GM23338 (cell line): ENCODE measurements at regions not wholly inside any gene's neighbourhood (a gene's known extent, or its start where the extent isn't known, plus 50 kb on each side); places are given as distances from the start of the nearest gene placed in this dataset.

Source experiments
- ATAC-seq: fragments of 200-7000 bp; cut with Tn5 transposase; 3 replicates; pipeline ENCODE4 v1.9.1; 2020
- DNase-seq: peaks from one replicate; pipeline ENCODE4 v3.0.0-alpha.2; 2015; ENCODE audit warnings: low spot score
- H2AFZ ChIP-seq: fragments of 200-600 bp; sonication (generic); 2 replicates; pipeline ENCODE4 v1.8.0; 2016; ENCODE audit warnings: antibody characterized with exemption, mild to moderate bottlenecking, moderate library complexity
- H3F3A ChIP-seq: fragments of 200-600 bp; sonication (generic); replicated peaks from 2 replicates; pipeline ENCODE4 v1.8.0; 2017; ENCODE audit warnings: antibody characterized with exemption, mixed run types, low read depth
- H3K27ac ChIP-seq: fragments of 200-600 bp; sonication (generic); 2 replicates; pipeline ENCODE4 v1.6.1; 2016; ENCODE audit warnings: low read depth
- H3K27me3 ChIP-seq: fragments of 200-600 bp; sonication (generic); 2 replicates; pipeline ENCODE4 v1.8.0; 2016; ENCODE audit warnings: mild to moderate bottlenecking, mixed run types, moderate library complexity; ENCODE audit not compliant: insufficient read depth
- H3K36me3 ChIP-seq: fragments of 200-600 bp; sonication (generic); 2 replicates; pipeline ENCODE4 v1.8.0; 2016; ENCODE audit warnings: mild to moderate bottlenecking; ENCODE audit not compliant: insufficient read depth
- H3K4me1 ChIP-seq: fragments of 200-600 bp; sonication (generic); 2 replicates; pipeline ENCODE4 v1.8.0; 2016; ENCODE audit warnings: mild to moderate bottlenecking, moderate library complexity; ENCODE audit not compliant: insufficient read depth
- H3K4me2 ChIP-seq: fragments of 200-600 bp; sonication (generic); 2 replicates; pipeline ENCODE4 v1.7.1; 2017; ENCODE audit warnings: mixed run types
- H3K4me3 ChIP-seq: fragments of 200-600 bp; sonication (generic); 2 replicates; pipeline ENCODE4 v1.6.1; 2016; ENCODE audit warnings: mixed run types
- H3K79me2 ChIP-seq: fragments of 200-600 bp; sonication (generic); replicated peaks from 2 replicates; pipeline ENCODE4 v1.8.0; 2017; ENCODE audit warnings: mild to moderate bottlenecking; ENCODE audit not compliant: insufficient read depth
- H3K9me2 ChIP-seq: fragments of 200-600 bp; sonication (generic); 2 replicates; pipeline ENCODE4 v1.8.0; 2017; ENCODE audit not compliant: insufficient read depth
- H4K20me1 ChIP-seq: fragments of 200-600 bp; sonication (generic); replicated peaks from 2 replicates; pipeline ENCODE4 v1.8.0; 2017; ENCODE audit warnings: mild to moderate bottlenecking; ENCODE audit not compliant: insufficient read depth
- H3K27ac Mint-ChIP-seq: 2 replicates; pipeline ENCODE4 v1.8.0; 2020; ENCODE audit warnings: inconsistent platforms, mild to moderate bottlenecking, moderate library complexity, mixed read lengths
- H3K27me3 Mint-ChIP-seq: 3 replicates; pipeline ENCODE4 v1.8.0; 2022; ENCODE audit warnings: low read depth, mild to moderate bottlenecking, moderate library complexity, mixed read lengths, inconsistent platforms; ENCODE audit not compliant: insufficient read depth, poor library complexity
- H3K36me3 Mint-ChIP-seq: 3 replicates; pipeline ENCODE4 v1.8.0; 2021; ENCODE audit warnings: low read depth, mild to moderate bottlenecking, inconsistent platforms, moderate library complexity, mixed read lengths
- H3K4me1 Mint-ChIP-seq: 3 replicates; pipeline ENCODE4 v1.8.0; 2020; ENCODE audit warnings: mild to moderate bottlenecking, inconsistent platforms, mixed read lengths
- H3K4me3 Mint-ChIP-seq: 3 replicates; pipeline ENCODE4 v1.8.0; 2021; ENCODE audit warnings: moderate library complexity, mild to moderate bottlenecking, inconsistent platforms, mixed read lengths
- H3K9me3 Mint-ChIP-seq: 3 replicates; pipeline ENCODE4 v1.8.0; 2020; ENCODE audit warnings: moderate library complexity, mild to moderate bottlenecking, inconsistent platforms, mixed read lengths
- CREB1 ChIP-seq: fragments of 250-450 bp; sonication (Bioruptor Pico); IDR thresholded peaks from 2 replicates; pipeline ENCODE4 v1.5.0; 2020; ENCODE audit warnings: low read depth, mild to moderate bottlenecking, moderate library complexity
- EZH2 ChIP-seq: fragments of 200-600 bp; sonication (generic); IDR thresholded peaks from one replicate; pipeline ENCODE4 v1.8.0; 2017; ENCODE audit warnings: antibody characterized with exemption, mild to moderate bottlenecking, low read depth; ENCODE audit not compliant: unreplicated experiment
- EZH2phosphoT487 ChIP-seq: fragments of 200-600 bp; sonication (generic); IDR thresholded peaks from one replicate; pipeline ENCODE4 v1.8.1; 2018; ENCODE audit warnings: antibody characterized with exemption; ENCODE audit not compliant: unreplicated experiment
- JUNB ChIP-seq: IDR thresholded peaks from one replicate; pipeline ENCODE4 v1.6.1; 2016; ENCODE audit warnings: antibody characterized with exemption; ENCODE audit not compliant: unreplicated experiment
- NANOG ChIP-seq: IDR thresholded peaks from 2 replicates; pipeline ENCODE4 v1.6.1; 2016; ENCODE audit warnings: antibody characterized with exemption, borderline replicate concordance
- POLR2AphosphoS5 ChIP-seq: IDR thresholded peaks from 2 replicates; pipeline ENCODE4 v1.6.1; 2016; ENCODE audit warnings: antibody characterized with exemption, low read depth
- STAT1 ChIP-seq: IDR thresholded peaks from one replicate; pipeline ENCODE4 v1.6.1; 2016; ENCODE audit warnings: antibody characterized with exemption; ENCODE audit not compliant: unreplicated experiment
- ZNF114 ChIP-seq: fragments of 250-450 bp; sonication (Bioruptor Pico); IDR thresholded peaks from 2 replicates; pipeline ENCODE4 v1.5.0; 2020; ENCODE audit warnings: mild to moderate bottlenecking, moderate library complexity
- ZNF331 ChIP-seq: fragments of 250-450 bp; sonication (Bioruptor Pico); IDR thresholded peaks from 2 replicates; pipeline ENCODE4 v1.5.0; 2020; ENCODE audit warnings: low read depth, mild to moderate bottlenecking, moderate library complexity
- TF ChIP-seq, protein P1 (sequence below): IDR thresholded peaks from 2 replicates; pipeline ENCODE4 v1.6.1; 2016; ENCODE audit warnings: antibody characterized with exemption
- TF ChIP-seq, protein P2 (sequence below): IDR thresholded peaks from one replicate; pipeline ENCODE4 v1.6.1; 2018; ENCODE audit warnings: antibody characterized with exemption; ENCODE audit not compliant: unreplicated experiment
- TF ChIP-seq, protein P3 (sequence below): fragments of 250-450 bp; sonication (Bioruptor Pico); IDR thresholded peaks from 2 replicates; pipeline ENCODE4 v1.5.0; 2020; ENCODE audit warnings: mild to moderate bottlenecking, moderate library complexity
- TF ChIP-seq, protein P4 (sequence below), 2 experiments: fragments of 200-600 bp in 1 of 2; sonication (generic) in 1 of 2; conservative IDR thresholded peaks; 2 replicates each; pipeline versions ENCODE4 v1.5.1 to v1.6.1; 2016 to 2017; ENCODE audit warnings: antibody characterized with exemption in 2 of 2, low read depth in 2 of 2, mild to moderate bottlenecking in 2 of 2, moderate library complexity in 1 of 2

DNA sequence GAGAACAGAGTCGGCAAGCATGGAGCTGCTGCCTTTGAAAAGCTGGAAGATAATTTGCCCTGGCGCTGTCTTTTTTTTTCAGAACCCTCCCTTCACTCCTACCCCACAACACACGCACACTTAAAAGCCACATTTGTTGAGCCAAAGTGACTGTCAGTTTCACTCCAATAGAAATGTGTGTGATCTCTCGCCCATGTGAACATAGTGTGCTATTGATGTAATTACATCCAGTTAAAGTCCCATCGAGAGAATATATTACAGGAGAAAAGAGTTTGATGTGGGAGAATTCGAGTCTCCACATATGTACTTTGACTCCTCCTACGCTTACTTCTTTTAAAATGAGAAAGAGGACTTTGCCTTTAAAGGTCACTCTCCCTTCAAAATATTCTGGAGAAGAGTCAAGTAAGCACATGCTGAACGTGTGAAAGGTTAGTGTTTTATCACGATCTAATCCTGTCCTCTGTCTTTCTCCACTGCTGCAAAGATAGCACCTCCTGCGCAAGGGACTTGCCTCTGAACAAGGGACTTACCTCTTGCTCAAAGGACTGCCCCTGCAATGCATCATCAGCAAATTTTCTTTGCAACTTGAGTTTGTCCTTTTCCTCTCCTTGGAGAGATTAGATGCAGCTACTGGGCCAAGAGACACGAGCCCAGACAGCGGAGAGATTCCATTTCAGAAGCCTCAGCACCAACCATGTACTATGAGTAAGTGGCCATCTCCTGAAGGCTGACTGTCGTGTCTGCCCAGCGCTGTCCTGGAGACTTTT is 613.9 kb downstream of the PTPRU start:
- no peaks in the 10 kb centered on the region for H3K27me3 Mint-ChIP-seq
- no peaks in the 10 kb centered on the region for H3K9me3 Mint-ChIP-seq
- H3K36me3 Mint-ChIP-seq = no peaks in the 10 kb centered on the region; the same call in 2 of the 3 replicates
- no peak overlapping the region for H3K4me3 Mint-ChIP-seq
- H3K27ac ChIP-seq = no peak overlapping the region
- no peaks in the 10 kb centered on the region for H3K9me2 ChIP-seq
- ATAC-seq (no peak), DNase-seq (no peak)
- no peak overlapping the region for H3K4me3 ChIP-seq
- H3K27me3 ChIP-seq = no peaks in the 10 kb centered on the region
- no peak overlapping the region for H2AFZ ChIP-seq
- no peaks in the 10 kb centered on the region; the same call in 2 of the 3 replicates for H3K4me1 Mint-ChIP-seq
- H3K27ac Mint-ChIP-seq = no peak overlapping the region
- no peak overlapping the region for H3K4me2 ChIP-seq
- no peaks in the 10 kb centered on the region for H3F3A ChIP-seq
- no peaks in the 10 kb centered on the region for H3K79me2 ChIP-seq
- no peaks in the 10 kb centered on the region for H3K36me3 ChIP-seq
- no peaks in the 10 kb centered on the region for H4K20me1 ChIP-seq
- TF ChIP-seq NANOG = no peak
- no peak for TF ChIP-seq POLR2AphosphoS5
- TF ChIP-seq ZNF331 (CRISPR knock-in tag) = no peak
- no peak for TF ChIP-seq ZNF114 (CRISPR knock-in tag)
- TF ChIP-seq JUNB = no peak
- TF ChIP-seq, protein P1, sequence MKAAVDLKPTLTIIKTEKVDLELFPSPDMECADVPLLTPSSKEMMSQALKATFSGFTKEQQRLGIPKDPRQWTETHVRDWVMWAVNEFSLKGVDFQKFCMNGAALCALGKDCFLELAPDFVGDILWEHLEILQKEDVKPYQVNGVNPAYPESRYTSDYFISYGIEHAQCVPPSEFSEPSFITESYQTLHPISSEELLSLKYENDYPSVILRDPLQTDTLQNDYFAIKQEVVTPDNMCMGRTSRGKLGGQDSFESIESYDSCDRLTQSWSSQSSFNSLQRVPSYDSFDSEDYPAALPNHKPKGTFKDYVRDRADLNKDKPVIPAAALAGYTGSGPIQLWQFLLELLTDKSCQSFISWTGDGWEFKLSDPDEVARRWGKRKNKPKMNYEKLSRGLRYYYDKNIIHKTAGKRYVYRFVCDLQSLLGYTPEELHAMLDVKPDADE = no peak
- TF ChIP-seq CREB1 (CRISPR knock-in tag) = no peak
- no peak for TF ChIP-seq STAT1
- no peak for TF ChIP-seq EZH2
- TF ChIP-seq, protein P2, sequence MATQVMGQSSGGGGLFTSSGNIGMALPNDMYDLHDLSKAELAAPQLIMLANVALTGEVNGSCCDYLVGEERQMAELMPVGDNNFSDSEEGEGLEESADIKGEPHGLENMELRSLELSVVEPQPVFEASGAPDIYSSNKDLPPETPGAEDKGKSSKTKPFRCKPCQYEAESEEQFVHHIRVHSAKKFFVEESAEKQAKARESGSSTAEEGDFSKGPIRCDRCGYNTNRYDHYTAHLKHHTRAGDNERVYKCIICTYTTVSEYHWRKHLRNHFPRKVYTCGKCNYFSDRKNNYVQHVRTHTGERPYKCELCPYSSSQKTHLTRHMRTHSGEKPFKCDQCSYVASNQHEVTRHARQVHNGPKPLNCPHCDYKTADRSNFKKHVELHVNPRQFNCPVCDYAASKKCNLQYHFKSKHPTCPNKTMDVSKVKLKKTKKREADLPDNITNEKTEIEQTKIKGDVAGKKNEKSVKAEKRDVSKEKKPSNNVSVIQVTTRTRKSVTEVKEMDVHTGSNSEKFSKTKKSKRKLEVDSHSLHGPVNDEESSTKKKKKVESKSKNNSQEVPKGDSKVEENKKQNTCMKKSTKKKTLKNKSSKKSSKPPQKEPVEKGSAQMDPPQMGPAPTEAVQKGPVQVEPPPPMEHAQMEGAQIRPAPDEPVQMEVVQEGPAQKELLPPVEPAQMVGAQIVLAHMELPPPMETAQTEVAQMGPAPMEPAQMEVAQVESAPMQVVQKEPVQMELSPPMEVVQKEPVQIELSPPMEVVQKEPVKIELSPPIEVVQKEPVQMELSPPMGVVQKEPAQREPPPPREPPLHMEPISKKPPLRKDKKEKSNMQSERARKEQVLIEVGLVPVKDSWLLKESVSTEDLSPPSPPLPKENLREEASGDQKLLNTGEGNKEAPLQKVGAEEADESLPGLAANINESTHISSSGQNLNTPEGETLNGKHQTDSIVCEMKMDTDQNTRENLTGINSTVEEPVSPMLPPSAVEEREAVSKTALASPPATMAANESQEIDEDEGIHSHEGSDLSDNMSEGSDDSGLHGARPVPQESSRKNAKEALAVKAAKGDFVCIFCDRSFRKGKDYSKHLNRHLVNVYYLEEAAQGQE = no peak
- TF ChIP-seq, protein P3, sequence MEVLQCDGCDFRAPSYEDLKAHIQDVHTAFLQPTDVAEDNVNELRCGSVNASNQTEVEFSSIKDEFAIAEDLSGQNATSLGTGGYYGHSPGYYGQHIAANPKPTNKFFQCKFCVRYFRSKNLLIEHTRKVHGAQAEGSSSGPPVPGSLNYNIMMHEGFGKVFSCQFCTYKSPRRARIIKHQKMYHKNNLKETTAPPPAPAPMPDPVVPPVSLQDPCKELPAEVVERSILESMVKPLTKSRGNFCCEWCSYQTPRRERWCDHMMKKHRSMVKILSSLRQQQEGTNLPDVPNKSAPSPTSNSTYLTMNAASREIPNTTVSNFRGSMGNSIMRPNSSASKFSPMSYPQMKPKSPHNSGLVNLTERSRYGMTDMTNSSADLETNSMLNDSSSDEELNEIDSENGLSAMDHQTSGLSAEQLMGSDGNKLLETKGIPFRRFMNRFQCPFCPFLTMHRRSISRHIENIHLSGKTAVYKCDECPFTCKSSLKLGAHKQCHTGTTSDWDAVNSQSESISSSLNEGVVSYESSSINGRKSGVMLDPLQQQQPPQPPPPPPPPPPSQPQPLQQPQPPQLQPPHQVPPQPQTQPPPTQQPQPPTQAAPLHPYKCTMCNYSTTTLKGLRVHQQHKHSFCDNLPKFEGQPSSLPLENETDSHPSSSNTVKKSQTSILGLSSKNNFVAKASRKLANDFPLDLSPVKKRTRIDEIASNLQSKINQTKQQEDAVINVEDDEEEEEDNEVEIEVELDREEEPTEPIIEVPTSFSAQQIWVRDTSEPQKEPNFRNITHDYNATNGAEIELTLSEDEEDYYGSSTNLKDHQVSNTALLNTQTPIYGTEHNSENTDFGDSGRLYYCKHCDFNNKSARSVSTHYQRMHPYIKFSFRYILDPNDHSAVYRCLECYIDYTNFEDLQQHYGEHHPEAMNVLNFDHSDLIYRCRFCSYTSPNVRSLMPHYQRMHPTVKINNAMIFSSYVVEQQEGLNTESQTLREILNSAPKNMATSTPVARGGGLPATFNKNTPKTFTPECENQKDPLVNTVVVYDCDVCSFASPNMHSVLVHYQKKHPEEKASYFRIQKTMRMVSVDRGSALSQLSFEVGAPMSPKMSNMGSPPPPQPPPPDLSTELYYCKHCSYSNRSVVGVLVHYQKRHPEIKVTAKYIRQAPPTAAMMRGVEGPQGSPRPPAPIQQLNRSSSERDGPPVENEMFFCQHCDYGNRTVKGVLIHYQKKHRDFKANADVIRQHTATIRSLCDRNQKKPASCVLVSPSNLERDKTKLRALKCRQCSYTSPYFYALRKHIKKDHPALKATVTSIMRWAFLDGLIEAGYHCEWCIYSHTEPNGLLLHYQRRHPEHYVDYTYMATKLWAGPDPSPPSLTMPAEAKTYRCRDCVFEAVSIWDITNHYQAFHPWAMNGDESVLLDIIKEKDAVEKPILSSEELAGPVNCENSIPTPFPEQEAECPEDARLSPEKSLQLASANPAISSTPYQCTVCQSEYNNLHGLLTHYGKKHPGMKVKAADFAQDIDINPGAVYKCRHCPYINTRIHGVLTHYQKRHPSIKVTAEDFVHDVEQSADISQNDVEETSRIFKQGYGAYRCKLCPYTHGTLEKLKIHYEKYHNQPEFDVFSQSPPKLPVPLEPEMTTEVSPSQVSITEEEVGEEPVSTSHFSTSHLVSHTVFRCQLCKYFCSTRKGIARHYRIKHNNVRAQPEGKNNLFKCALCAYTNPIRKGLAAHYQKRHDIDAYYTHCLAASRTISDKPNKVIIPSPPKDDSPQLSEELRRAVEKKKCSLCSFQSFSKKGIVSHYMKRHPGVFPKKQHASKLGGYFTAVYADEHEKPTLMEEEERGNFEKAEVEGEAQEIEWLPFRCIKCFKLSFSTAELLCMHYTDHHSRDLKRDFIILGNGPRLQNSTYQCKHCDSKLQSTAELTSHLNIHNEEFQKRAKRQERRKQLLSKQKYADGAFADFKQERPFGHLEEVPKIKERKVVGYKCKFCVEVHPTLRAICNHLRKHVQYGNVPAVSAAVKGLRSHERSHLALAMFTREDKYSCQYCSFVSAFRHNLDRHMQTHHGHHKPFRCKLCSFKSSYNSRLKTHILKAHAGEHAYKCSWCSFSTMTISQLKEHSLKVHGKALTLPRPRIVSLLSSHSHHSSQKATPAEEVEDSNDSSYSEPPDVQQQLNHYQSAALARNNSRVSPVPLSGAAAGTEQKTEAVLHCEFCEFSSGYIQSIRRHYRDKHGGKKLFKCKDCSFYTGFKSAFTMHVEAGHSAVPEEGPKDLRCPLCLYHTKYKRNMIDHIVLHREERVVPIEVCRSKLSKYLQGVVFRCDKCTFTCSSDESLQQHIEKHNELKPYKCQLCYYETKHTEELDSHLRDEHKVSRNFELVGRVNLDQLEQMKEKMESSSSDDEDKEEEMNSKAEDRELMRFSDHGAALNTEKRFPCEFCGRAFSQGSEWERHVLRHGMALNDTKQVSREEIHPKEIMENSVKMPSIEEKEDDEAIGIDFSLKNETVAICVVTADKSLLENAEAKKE (CRISPR knock-in tag) = no peak
- TF ChIP-seq, protein P4, sequence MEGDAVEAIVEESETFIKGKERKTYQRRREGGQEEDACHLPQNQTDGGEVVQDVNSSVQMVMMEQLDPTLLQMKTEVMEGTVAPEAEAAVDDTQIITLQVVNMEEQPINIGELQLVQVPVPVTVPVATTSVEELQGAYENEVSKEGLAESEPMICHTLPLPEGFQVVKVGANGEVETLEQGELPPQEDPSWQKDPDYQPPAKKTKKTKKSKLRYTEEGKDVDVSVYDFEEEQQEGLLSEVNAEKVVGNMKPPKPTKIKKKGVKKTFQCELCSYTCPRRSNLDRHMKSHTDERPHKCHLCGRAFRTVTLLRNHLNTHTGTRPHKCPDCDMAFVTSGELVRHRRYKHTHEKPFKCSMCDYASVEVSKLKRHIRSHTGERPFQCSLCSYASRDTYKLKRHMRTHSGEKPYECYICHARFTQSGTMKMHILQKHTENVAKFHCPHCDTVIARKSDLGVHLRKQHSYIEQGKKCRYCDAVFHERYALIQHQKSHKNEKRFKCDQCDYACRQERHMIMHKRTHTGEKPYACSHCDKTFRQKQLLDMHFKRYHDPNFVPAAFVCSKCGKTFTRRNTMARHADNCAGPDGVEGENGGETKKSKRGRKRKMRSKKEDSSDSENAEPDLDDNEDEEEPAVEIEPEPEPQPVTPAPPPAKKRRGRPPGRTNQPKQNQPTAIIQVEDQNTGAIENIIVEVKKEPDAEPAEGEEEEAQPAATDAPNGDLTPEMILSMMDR (conservative IDR thresholded peaks at IDR 0.05; ENCODE audit: low read depth in 2 of 2) = no peak
- no peak for TF ChIP-seq EZH2phosphoT487
- H3K4me1 ChIP-seq = no peaks in the 10 kb centered on the region
